ENCODE measurements at regions not wholly inside any gene's neighbourhood (a gene's known extent, or its start where the extent isn't known, plus 50 kb on each side); places are given as distances from the start of the nearest gene placed in this dataset.
A peak's percentile ranks its signal among the peaks of the same experiment; 100 is the strongest.
"Not testable (repeated sequence)": the region's sequence is repeated elsewhere in the genome, so short reads cannot be mapped to it uniquely, and the experiment has no call there.

- Histone ChIP-seq H3K4me1 (ENCODE audit: control insufficient read depth, insufficient read depth, low read length) (no peaks in the 10 kb centered on the region), H3K27ac (ENCODE audit: low read length) (no peak overlapping the region), H3K9me3 (ENCODE audit: control insufficient read depth, low read length) (no peaks in the 10 kb centered on the region), H3K27me3 (ENCODE audit: control insufficient read depth, insufficient read depth) (no peaks in the 10 kb centered on the region), H3K4me3 (ENCODE audit: low read length) (no peak overlapping the region)
- 72% methylated on average over 4 of the region's 4 CpGs for WGBS
- intact Hi-C loops (cut with DNase I), result no loop called here
- DNase-seq (no peak), ATAC-seq (no peak)
These were observed 1644.4 kb downstream of the STIM2 start for GRCh38 chr4:28505064-28505463.

GRCh38 chr4:28508636-28509035, 1648.0 kb downstream of the STIM2 start:
- no peak overlapping the region for H3K4me3 ChIP-seq (ENCODE audit: low read length)
- intact Hi-C loops (cut with DNase I), result no loop called here
- no peaks in the 10 kb centered on the region for H3K27me3 ChIP-seq (ENCODE audit: control insufficient read depth, insufficient read depth)
- H3K9me3 ChIP-seq (ENCODE audit: control insufficient read depth, low read length), result no peaks in the 10 kb centered on the region
- DNase-seq (no peak), ATAC-seq (no peak)
- H3K27ac ChIP-seq (ENCODE audit: low read length), result no peak overlapping the region
- no peaks in the 10 kb centered on the region for H3K4me1 ChIP-seq (ENCODE audit: control insufficient read depth, insufficient read depth, low read length)
- 92% methylated on average over 9 of the region's 9 CpGs for WGBS

DNA sequence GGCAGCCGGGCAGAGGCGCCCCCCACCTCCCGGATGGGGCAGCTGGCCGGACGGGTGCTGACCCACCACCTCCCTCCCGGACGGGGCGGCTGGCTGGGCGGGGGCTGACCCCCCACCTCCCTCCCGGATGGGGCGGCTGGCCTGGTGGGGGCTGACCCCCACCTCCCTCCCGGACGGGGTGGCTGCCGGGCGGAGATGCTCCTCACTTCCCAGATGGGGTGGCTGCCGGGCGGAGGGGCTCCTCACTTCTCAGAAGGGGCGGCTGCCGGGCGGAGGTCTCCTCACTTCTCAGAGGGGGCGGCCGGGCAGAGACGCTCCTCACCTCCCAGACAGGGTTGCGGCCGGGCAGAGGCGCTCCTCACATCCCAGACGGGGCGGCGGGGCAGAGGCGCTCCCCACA, 1654.1 kb downstream of the STIM2 start:
- H3K27me3 ChIP-seq (ENCODE audit: control insufficient read depth, insufficient read depth); intact Hi-C loops (cut with DNase I); H3K4me3 ChIP-seq (ENCODE audit: low read length); H3K27ac ChIP-seq (ENCODE audit: low read length); H3K9me3 ChIP-seq (ENCODE audit: control insufficient read depth, low read length); ATAC-seq; H3K4me1 ChIP-seq (ENCODE audit: control insufficient read depth, insufficient read depth, low read length): not testable (repeated sequence)
- peak in 2 of 3 donors; percentile 16 to 46 for DNase-seq
- WGBS, result 92% methylated on average over 30 of the region's 30 CpGs

GRCh38 chr4:28518561-28519165, 1658.0 kb downstream of the STIM2 start:
- no peaks in the 10 kb centered on the region for H3K9me3 ChIP-seq (ENCODE audit: control insufficient read depth, low read length)
- H3K4me1 ChIP-seq (ENCODE audit: control insufficient read depth, insufficient read depth, low read length), result no peaks in the 10 kb centered on the region
- no peak overlapping the region for H3K4me3 ChIP-seq (ENCODE audit: low read length)
- no peaks in the 10 kb centered on the region for H3K27me3 ChIP-seq (ENCODE audit: control insufficient read depth, insufficient read depth)
- intact Hi-C loops (cut with DNase I), result no loop called here
- H3K27ac ChIP-seq (ENCODE audit: low read length), result no peak overlapping the region
- ATAC-seq (no peak), DNase-seq (no peak)
- WGBS, result 48% methylated on average over 1 of the region's 1 CpG

DNA sequence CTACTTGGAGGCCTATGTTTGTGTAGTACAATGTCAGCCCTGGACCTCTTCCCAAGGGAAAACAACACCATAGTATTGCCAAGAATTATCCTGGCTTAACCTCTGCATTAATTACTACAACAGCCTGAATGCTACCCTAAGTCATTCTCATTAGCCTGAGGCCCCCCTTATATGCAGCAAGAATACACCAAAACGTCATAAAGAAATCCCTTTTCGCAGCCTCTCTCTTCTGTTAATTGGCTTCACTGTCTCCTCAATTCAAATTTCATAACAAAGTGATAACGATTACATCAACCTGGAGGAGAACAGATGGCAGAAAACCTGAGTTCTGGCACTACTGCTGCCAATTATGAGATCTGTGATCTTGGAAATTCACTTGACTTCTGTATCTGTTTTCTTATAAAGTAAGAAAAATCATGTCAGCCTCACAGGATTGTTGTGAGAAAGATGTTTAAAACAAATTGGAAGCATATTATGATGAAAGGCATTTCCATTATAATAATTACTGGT, 1663.1 kb downstream of the STIM2 start:
- no peak overlapping the region for H3K4me3 ChIP-seq (ENCODE audit: low read length)
- no peak for ATAC-seq
- intact Hi-C loops (cut with DNase I), result no loop called here
- H3K4me1 ChIP-seq (ENCODE audit: control insufficient read depth, insufficient read depth, low read length), result no peaks in the 10 kb centered on the region
- no peaks in the 10 kb centered on the region for H3K9me3 ChIP-seq (ENCODE audit: control insufficient read depth, low read length)
- 77% methylated on average over 3 of the region's 3 CpGs for WGBS
- no peak for DNase-seq
- H3K27ac ChIP-seq (ENCODE audit: low read length), result no peak overlapping the region
- no peaks in the 10 kb centered on the region for H3K27me3 ChIP-seq (ENCODE audit: control insufficient read depth, insufficient read depth)

DNA sequence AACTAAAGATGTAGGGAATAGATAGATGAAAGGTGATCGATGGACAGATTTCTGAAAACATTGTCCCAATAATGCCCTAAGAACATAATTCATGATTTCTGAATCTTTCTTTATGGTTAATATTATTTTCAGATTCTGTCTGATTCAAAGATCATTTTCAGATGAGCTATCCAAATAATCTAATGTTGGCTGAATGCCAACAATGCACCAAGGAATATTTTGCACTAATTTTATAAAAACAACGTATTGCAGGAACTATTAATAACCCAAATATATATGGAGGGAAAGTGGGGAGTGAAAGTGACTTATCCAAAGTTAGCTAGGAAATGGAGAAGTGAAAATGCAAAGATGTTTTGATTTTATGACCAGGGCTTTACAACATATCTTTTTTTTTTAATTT, 1675.5 kb downstream of the STIM2 start:
- Histone ChIP-seq H3K27me3 (ENCODE audit: control insufficient read depth, insufficient read depth) (no peaks in the 10 kb centered on the region), H3K4me1 (ENCODE audit: control insufficient read depth, insufficient read depth, low read length) (no peaks in the 10 kb centered on the region), H3K9me3 (ENCODE audit: control insufficient read depth, low read length) (no peaks in the 10 kb centered on the region), H3K4me3 (ENCODE audit: low read length) (no peak overlapping the region), H3K27ac (ENCODE audit: low read length) (no peak overlapping the region)
- 70% methylated on average over 2 of the region's 2 CpGs for WGBS
- no peak for ATAC-seq
- no peak for DNase-seq
- intact Hi-C loops (cut with DNase I), result no loop called here

DNA sequence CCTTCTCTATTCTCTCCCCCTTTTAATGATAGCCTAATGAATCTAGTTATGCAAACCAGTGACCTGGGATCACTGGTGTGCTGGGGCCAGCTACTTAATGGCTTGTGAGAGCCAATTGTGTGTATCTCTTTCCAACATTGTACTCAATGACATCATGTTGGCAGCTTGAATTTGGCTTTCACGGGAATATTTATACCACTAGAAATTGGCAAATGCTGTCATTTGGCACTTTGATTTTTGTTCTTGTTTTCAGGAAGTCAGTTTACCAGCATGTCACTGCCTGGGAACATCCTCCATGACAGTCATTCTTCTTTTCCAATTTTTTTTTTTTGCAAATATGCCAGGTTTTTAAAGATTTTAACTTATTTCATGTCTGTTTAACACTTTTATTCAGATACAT, 1685.3 kb downstream of the STIM2 start:
- Histone ChIP-seq H3K27ac (ENCODE audit: low read length) (no peak overlapping the region), H3K9me3 (ENCODE audit: control insufficient read depth, low read length) (no peaks in the 10 kb centered on the region), H3K27me3 (ENCODE audit: control insufficient read depth, insufficient read depth) (no peaks in the 10 kb centered on the region), H3K4me3 (ENCODE audit: low read length) (no peak overlapping the region), H3K4me1 (ENCODE audit: control insufficient read depth, insufficient read depth, low read length) (no peaks in the 10 kb centered on the region)
- intact Hi-C loops (cut with DNase I), result no loop called here
- WGBS, result 45% methylated on average over 1 of the region's 1 CpG
- ATAC-seq, result no peak
- DNase-seq, result no peak

- H3K4me3 ChIP-seq (ENCODE audit: low read length), result no peak overlapping the region
- 62% methylated on average over 3 of the region's 3 CpGs for WGBS
- no peak overlapping the region for H3K27ac ChIP-seq (ENCODE audit: low read length)
- H3K4me1 ChIP-seq (ENCODE audit: control insufficient read depth, insufficient read depth, low read length), result no peaks in the 10 kb centered on the region
- H3K27me3 ChIP-seq (ENCODE audit: control insufficient read depth, insufficient read depth), result no peaks in the 10 kb centered on the region
- no peaks in the 10 kb centered on the region for H3K9me3 ChIP-seq (ENCODE audit: control insufficient read depth, low read length)
- intact Hi-C loops (cut with DNase I), result no loop called here
- DNase-seq (no peak), ATAC-seq (no peak)
These were observed 1687.5 kb downstream of the STIM2 start for GRCh38 chr4:28548136-28548535.

DNA sequence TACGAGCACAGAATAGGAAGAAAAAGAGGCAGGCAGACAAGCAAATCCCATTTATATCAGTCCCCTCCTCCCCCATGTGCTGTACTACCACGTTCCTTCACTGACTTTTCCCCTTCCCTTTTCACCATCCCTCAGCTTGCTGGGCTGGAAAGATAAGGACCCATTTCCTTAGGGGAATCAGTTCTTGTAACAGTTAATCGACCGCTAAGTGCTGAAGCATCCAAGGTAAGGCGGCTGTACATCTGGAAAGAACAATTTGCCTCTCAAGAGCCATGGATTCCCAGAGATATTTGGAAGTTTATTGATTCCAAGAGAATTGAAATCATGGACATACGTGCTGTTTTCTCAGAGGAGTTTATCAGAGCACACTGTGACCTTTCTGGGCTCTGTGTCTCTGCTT, 1688.0 kb downstream of the STIM2 start:
- WGBS, result 18% methylated on average over 6 of the region's 6 CpGs
- intact Hi-C loops (cut with DNase I), result no loop called here
- no peak for ATAC-seq
- H3K9me3 ChIP-seq (ENCODE audit: control insufficient read depth, low read length), result no peaks in the 10 kb centered on the region
- no peak overlapping the region for H3K27ac ChIP-seq (ENCODE audit: low read length)
- no peaks in the 10 kb centered on the region for H3K4me1 ChIP-seq (ENCODE audit: control insufficient read depth, insufficient read depth, low read length)
- H3K27me3 ChIP-seq (ENCODE audit: control insufficient read depth, insufficient read depth), result no peaks in the 10 kb centered on the region
- no peak for DNase-seq
- H3K4me3 ChIP-seq (ENCODE audit: low read length), result no peak overlapping the region

DNA sequence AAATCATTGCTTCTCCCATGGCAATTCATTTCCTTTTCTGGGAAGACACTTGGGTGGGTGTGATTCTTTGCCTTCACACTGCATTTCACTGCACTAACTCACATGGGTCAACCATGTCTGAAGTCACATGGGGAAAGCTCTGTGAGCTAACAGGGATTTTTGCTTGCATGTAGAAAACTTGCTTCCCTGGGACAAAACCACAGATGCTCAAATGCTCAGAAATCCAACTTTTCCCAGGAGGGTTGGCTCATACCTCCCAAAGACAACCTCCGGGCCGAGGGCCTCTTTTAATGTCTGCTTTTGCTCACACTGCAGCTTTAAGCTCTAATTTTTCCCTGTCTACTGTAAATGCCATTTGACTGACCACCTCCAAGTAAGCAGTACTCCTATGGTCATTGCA, 1695.2 kb downstream of the STIM2 start:
- WGBS, result 78% methylated on average over 2 of the region's 2 CpGs

GRCh38 chr4:28557755-28558154, 1697.1 kb downstream of the STIM2 start:
- Histone ChIP-seq H3K9me3 (ENCODE audit: control insufficient read depth, low read length) (no peaks in the 10 kb centered on the region), H3K4me3 (ENCODE audit: low read length) (no peak overlapping the region), H3K27ac (ENCODE audit: low read length) (no peak overlapping the region), H3K4me1 (ENCODE audit: control insufficient read depth, insufficient read depth, low read length) (no peaks in the 10 kb centered on the region), H3K27me3 (ENCODE audit: control insufficient read depth, insufficient read depth) (no peaks in the 10 kb centered on the region)
- ATAC-seq (no peak), DNase-seq (no peak)
- WGBS, result 73% methylated on average over 2 of the region's 2 CpGs
- intact Hi-C loops (cut with DNase I), result no loop called here

More for the DNA sequence above, 1695.2 kb downstream of the STIM2 start:
- Histone ChIP-seq H3K27me3 (ENCODE audit: control insufficient read depth, insufficient read depth) (no peaks in the 10 kb centered on the region), H3K4me3 (ENCODE audit: low read length) (no peak overlapping the region), H3K4me1 (ENCODE audit: control insufficient read depth, insufficient read depth, low read length) (no peaks in the 10 kb centered on the region), H3K27ac (ENCODE audit: low read length) (no peak overlapping the region), H3K9me3 (ENCODE audit: control insufficient read depth, low read length) (no peaks in the 10 kb centered on the region)
- DNase-seq (no peak), ATAC-seq (no peak)
- intact Hi-C loops (cut with DNase I), result no loop called here

- H3K4me1 ChIP-seq (ENCODE audit: control insufficient read depth, insufficient read depth, low read length), result no peaks in the 10 kb centered on the region
- no peaks in the 10 kb centered on the region for H3K27me3 ChIP-seq (ENCODE audit: control insufficient read depth, insufficient read depth)
- no peak overlapping the region for H3K27ac ChIP-seq (ENCODE audit: low read length)
- intact Hi-C loops (cut with DNase I), result no loop called here
- H3K4me3 ChIP-seq (ENCODE audit: low read length), result no peak overlapping the region
- ATAC-seq, result no peak
- DNase-seq, result no peak
- no peaks in the 10 kb centered on the region for H3K9me3 ChIP-seq (ENCODE audit: control insufficient read depth, low read length)
- 60% methylated on average over 2 of the region's 2 CpGs for WGBS
These were observed 1698.3 kb downstream of the STIM2 start for GRCh38 chr4:28558895-28559294.
